ENCODE measurements at regions not wholly inside any gene's neighbourhood (a gene's known extent, or its start where the extent isn't known, plus 50 kb on each side); places are given as distances from the start of the nearest gene placed in this dataset.

DNA sequence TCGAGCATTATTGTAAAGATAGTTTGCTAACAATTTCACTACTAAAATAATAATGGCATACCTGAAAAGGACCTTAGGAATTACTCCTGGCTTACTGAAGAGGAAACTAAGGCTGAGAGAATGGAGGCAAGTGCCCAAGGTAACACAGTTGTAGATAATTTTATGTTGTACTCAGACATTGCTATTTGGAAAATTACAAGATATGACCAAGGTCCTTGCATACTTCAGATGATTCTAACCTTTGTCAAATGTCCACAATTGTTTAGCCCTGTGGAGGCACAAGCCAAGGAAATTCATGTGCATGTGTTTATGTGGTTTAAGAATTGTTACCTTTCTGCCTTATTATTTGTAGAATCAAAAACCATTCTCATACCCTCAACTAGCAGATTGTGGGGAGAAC is 105.7 kb downstream of the TUSC7 start (continued):
- TF ChIP-seq, protein P1, sequence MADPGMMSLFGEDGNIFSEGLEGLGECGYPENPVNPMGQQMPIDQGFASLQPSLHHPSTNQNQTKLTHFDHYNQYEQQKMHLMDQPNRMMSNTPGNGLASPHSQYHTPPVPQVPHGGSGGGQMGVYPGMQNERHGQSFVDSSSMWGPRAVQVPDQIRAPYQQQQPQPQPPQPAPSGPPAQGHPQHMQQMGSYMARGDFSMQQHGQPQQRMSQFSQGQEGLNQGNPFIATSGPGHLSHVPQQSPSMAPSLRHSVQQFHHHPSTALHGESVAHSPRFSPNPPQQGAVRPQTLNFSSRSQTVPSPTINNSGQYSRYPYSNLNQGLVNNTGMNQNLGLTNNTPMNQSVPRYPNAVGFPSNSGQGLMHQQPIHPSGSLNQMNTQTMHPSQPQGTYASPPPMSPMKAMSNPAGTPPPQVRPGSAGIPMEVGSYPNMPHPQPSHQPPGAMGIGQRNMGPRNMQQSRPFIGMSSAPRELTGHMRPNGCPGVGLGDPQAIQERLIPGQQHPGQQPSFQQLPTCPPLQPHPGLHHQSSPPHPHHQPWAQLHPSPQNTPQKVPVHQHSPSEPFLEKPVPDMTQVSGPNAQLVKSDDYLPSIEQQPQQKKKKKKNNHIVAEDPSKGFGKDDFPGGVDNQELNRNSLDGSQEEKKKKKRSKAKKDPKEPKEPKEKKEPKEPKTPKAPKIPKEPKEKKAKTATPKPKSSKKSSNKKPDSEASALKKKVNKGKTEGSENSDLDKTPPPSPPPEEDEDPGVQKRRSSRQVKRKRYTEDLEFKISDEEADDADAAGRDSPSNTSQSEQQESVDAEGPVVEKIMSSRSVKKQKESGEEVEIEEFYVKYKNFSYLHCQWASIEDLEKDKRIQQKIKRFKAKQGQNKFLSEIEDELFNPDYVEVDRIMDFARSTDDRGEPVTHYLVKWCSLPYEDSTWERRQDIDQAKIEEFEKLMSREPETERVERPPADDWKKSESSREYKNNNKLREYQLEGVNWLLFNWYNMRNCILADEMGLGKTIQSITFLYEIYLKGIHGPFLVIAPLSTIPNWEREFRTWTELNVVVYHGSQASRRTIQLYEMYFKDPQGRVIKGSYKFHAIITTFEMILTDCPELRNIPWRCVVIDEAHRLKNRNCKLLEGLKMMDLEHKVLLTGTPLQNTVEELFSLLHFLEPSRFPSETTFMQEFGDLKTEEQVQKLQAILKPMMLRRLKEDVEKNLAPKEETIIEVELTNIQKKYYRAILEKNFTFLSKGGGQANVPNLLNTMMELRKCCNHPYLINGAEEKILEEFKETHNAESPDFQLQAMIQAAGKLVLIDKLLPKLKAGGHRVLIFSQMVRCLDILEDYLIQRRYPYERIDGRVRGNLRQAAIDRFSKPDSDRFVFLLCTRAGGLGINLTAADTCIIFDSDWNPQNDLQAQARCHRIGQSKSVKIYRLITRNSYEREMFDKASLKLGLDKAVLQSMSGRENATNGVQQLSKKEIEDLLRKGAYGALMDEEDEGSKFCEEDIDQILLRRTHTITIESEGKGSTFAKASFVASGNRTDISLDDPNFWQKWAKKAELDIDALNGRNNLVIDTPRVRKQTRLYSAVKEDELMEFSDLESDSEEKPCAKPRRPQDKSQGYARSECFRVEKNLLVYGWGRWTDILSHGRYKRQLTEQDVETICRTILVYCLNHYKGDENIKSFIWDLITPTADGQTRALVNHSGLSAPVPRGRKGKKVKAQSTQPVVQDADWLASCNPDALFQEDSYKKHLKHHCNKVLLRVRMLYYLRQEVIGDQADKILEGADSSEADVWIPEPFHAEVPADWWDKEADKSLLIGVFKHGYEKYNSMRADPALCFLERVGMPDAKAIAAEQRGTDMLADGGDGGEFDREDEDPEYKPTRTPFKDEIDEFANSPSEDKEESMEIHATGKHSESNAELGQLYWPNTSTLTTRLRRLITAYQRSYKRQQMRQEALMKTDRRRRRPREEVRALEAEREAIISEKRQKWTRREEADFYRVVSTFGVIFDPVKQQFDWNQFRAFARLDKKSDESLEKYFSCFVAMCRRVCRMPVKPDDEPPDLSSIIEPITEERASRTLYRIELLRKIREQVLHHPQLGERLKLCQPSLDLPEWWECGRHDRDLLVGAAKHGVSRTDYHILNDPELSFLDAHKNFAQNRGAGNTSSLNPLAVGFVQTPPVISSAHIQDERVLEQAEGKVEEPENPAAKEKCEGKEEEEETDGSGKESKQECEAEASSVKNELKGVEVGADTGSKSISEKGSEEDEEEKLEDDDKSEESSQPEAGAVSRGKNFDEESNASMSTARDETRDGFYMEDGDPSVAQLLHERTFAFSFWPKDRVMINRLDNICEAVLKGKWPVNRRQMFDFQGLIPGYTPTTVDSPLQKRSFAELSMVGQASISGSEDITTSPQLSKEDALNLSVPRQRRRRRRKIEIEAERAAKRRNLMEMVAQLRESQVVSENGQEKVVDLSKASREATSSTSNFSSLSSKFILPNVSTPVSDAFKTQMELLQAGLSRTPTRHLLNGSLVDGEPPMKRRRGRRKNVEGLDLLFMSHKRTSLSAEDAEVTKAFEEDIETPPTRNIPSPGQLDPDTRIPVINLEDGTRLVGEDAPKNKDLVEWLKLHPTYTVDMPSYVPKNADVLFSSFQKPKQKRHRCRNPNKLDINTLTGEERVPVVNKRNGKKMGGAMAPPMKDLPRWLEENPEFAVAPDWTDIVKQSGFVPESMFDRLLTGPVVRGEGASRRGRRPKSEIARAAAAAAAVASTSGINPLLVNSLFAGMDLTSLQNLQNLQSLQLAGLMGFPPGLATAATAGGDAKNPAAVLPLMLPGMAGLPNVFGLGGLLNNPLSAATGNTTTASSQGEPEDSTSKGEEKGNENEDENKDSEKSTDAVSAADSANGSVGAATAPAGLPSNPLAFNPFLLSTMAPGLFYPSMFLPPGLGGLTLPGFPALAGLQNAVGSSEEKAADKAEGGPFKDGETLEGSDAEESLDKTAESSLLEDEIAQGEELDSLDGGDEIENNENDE (IDR thresholded peaks at IDR 0.05; ENCODE audit: insufficient replicate concordance, low read length), result no peak
- TF ChIP-seq CTCF (IDR thresholded peaks at IDR 0.05; ENCODE audit: control extremely low read depth in 1 of 3, insufficient read depth in 1 of 3, low read depth in 1 of 3, low read length in 3 of 3), result no peak
- no peak for TF ChIP-seq NANOG (IDR thresholded peaks at IDR 0.05; ENCODE audit: insufficient read depth, low read depth, low read length, poor library complexity, severe bottlenecking)
- no peak for TF ChIP-seq CTBP2 (IDR thresholded peaks at IDR 0.05; ENCODE audit: borderline replicate concordance, insufficient read depth, insufficient read length, low read length)
- TF ChIP-seq JUN (IDR thresholded peaks at IDR 0.05; ENCODE audit: low read depth, low read length), result no peak
- no peak for TF ChIP-seq CBX5 (IDR thresholded peaks at IDR 0.05; ENCODE audit: low read depth, low read length)
